HCT116 (cell line): ENCODE measurements at regions not wholly inside any gene's neighbourhood (a gene's known extent, or its start where the extent isn't known, plus 50 kb on each side); places are given as distances from the start of the nearest gene placed in this dataset.

Experiments used
- ATAC-seq: fragments of 200-7000 bp; cut with Tn5 transposase; 2 replicates; pipeline ENCODE4 v1.9.1; 2020; ENCODE audit warnings: mild to moderate bottlenecking, moderate library complexity
- BruUV-seq: library from RNA; stranded (reverse); fragments of 400-500 nt; replicated peaks from 2 replicates; lab custom pipeline; 2021; lab: Mats Ljungman, UMichigan
- CTCF ChIA-PET: fragments of 300-600 bp; sonication (Branson Sonifier 250); formaldehyde crosslinking; loops from one replicate; lab custom pipeline; 2021; ENCODE audit warnings: antibody characterized with exemption; lab: Charles Lee
- POLR2A ChIA-PET: fragments of 300-600, 350-600 bp; sonication (Branson Sonifier 250); formaldehyde crosslinking; loops from one replicate; lab custom pipeline; 2021; ENCODE audit warnings: antibody characterized with exemption; lab: Charles Lee
- RAD21 ChIA-PET, 2 experiments: fragments of 300-600 bp; sonication (Branson Sonifier 250); formaldehyde crosslinking; loops; one replicate each; lab custom pipeline; 2023; ENCODE audit warnings: low total read pairs in 2 of 2; ENCODE audit not compliant: uncharacterized antibody in 2 of 2, unreplicated experiment in 2 of 2, low non-redundant PET in 1 of 2; lab: Charles Lee
- DNase-seq: peaks from one replicate; pipeline ENCODE4 v3.0.0-alpha.2; 2010; ENCODE audit warnings: low read depth, low spot score
- H2AFZ ChIP-seq: fragments of 200-600 bp; shearing (Covaris generic), sonication (generic); 2 replicates; pipeline ENCODE4 v1.6.1; 2017; ENCODE audit warnings: low read depth, mixed run types, mixed read lengths, antibody characterized with exemption, low read length; ENCODE audit not compliant: poor library complexity, severe bottlenecking
- H3K27ac ChIP-seq: 2 replicates; pipeline ENCODE4 v1.5.1; 2012; ENCODE audit warnings: low read depth, low read length
- H3K27me3 ChIP-seq: fragments of 200-600 bp; sonication (generic); 2 replicates; pipeline ENCODE4 v1.6.1; 2016; ENCODE audit warnings: mixed run types, low read length, mixed read lengths; ENCODE audit not compliant: insufficient read depth
- H3K36me3 ChIP-seq, 2 experiments: fragments of 200-500 bp in 1 of 2; fragments of 200-600 bp in 1 of 2; sonication (Bioruptor generic) in 1 of 2; sonication (generic) in 1 of 2; 2 replicates each; pipeline versions ENCODE4 v1.5.1 to v1.6.1; 2014 to 2016; ENCODE audit warnings: low read length in 2 of 2, inconsistent platforms in 1 of 2, mixed read lengths in 1 of 2, mixed run types in 1 of 2; ENCODE audit not compliant: insufficient read depth in 2 of 2, control insufficient read depth in 1 of 2
- H3K4me1 ChIP-seq, 2 experiments: fragments of 200-600 bp in 1 of 2; sonication (generic) in 1 of 2; 2 replicates each; pipeline versions ENCODE4 v1.5.1 to v1.6.1; 2012 to 2017; ENCODE audit warnings: low read length in 2 of 2, inconsistent platforms in 1 of 2, mild to moderate bottlenecking in 1 of 2, mixed read lengths in 1 of 2, mixed run types in 1 of 2, moderate library complexity in 1 of 2; ENCODE audit not compliant: insufficient read depth in 2 of 2, control insufficient read depth in 1 of 2
- H3K4me2 ChIP-seq: fragments of 200-600 bp; sonication (generic); 2 replicates; pipeline ENCODE4 v1.6.1; 2017; ENCODE audit warnings: mixed run types, low read length, mixed read lengths
- H3K4me3 ChIP-seq, 2 experiments: fragments of 200-600 bp in 1 of 2; sonication (generic) in 1 of 2; replicated peaks in 1 of 2; 2 replicates each; pipeline ENCODE4 v1.5.1; 2011 to 2016; ENCODE audit warnings: low read length in 2 of 2, control low read depth in 1 of 2, low read depth in 1 of 2, mild to moderate bottlenecking in 1 of 2, mixed read lengths in 1 of 2, mixed run types in 1 of 2
- H3K79me2 ChIP-seq: fragments of 200-600 bp; sonication (generic); 2 replicates; pipeline ENCODE4 v1.6.1; 2017; ENCODE audit warnings: mild to moderate bottlenecking, mixed run types, low read length, moderate library complexity, mixed read lengths; ENCODE audit not compliant: insufficient read depth
- H3K9ac ChIP-seq: fragments of 200-600 bp; sonication (generic); 2 replicates; pipeline ENCODE4 v1.6.1; 2016; ENCODE audit warnings: low read length, mixed read lengths
- H3K9me2 ChIP-seq: fragments of 200-600 bp; sonication (generic), shearing (Covaris generic); 2 replicates; pipeline ENCODE4 v1.6.1; 2017; ENCODE audit warnings: mixed run types, mild to moderate bottlenecking, moderate library complexity; ENCODE audit not compliant: insufficient read depth
- H3K9me3 ChIP-seq, 2 experiments: fragments of 200-500 bp in 1 of 2; fragments of 200-600 bp in 1 of 2; sonication (Bioruptor generic) in 1 of 2; sonication (generic) in 1 of 2; 2 replicates each; pipeline ENCODE4 v1.6.1; 2014 to 2017; ENCODE audit warnings: low read length in 2 of 2, mixed read lengths in 2 of 2, inconsistent platforms in 1 of 2, low read depth in 1 of 2, mild to moderate bottlenecking in 1 of 2, mixed run types in 1 of 2, moderate library complexity in 1 of 2; ENCODE audit not compliant: control insufficient read depth in 1 of 2, insufficient read depth in 1 of 2
- H4K20me1 ChIP-seq: fragments of 200-600 bp; sonication (generic), shearing (Covaris generic); 2 replicates; pipeline ENCODE4 v1.6.1; 2017; ENCODE audit warnings: mixed run types, mild to moderate bottlenecking, moderate library complexity; ENCODE audit not compliant: insufficient read depth
- CBX3 ChIP-seq: IDR thresholded peaks from 2 replicates; pipeline ENCODE4 v1.6.1; 2012; ENCODE audit warnings: low read depth
- CEBPB ChIP-seq: IDR thresholded peaks from 2 replicates; pipeline ENCODE4 v1.6.1; 2012; ENCODE audit warnings: low read depth
- CTCF ChIP-seq, 3 experiments: fragments of 200-600 bp in 1 of 3; sonication (generic) in 1 of 3; IDR thresholded peaks in 2 of 3; conservative IDR thresholded peaks in 1 of 3; 2 replicates each; pipeline ENCODE4 v1.5.1; 2012 to 2017; ENCODE audit warnings: low read depth in 2 of 3, low read length in 2 of 3, antibody characterized with exemption in 1 of 3, borderline replicate concordance in 1 of 3, control low read depth in 1 of 3, mild to moderate bottlenecking in 1 of 3, mixed read lengths in 1 of 3, mixed run types in 1 of 3, moderate library complexity in 1 of 3; ENCODE audit not compliant: insufficient read depth in 1 of 3
- EGR1 ChIP-seq: IDR thresholded peaks from 2 replicates; pipeline ENCODE4 v1.6.1; 2012; ENCODE audit warnings: low read depth
- ELF1 ChIP-seq: IDR thresholded peaks from 2 replicates; pipeline ENCODE4 v1.6.1; 2012; ENCODE audit warnings: low read depth, borderline replicate concordance
- EZH2 ChIP-seq: fragments of 200-600 bp; sonication (generic); IDR thresholded peaks from 2 replicates; pipeline ENCODE4 v1.6.1; 2017; ENCODE audit warnings: antibody characterized with exemption, mixed run types
- EZH2phosphoT487 ChIP-seq: fragments of 200-600 bp; IDR thresholded peaks from 2 replicates; pipeline ENCODE4 v1.6.1; 2018; ENCODE audit warnings: antibody characterized with exemption, borderline replicate concordance
- FOSL1 ChIP-seq: IDR thresholded peaks from 2 replicates; pipeline ENCODE4 v1.6.1; 2012; ENCODE audit warnings: low read depth
- JUND ChIP-seq: IDR thresholded peaks from 2 replicates; pipeline ENCODE4 v1.6.1; 2012
- POLR2AphosphoS5 ChIP-seq: IDR thresholded peaks from 2 replicates; pipeline ENCODE4 v1.6.1; 2011; ENCODE audit warnings: mild to moderate bottlenecking, low read depth, low read length, moderate library complexity
- RAD21 ChIP-seq: IDR thresholded peaks from 2 replicates; pipeline ENCODE4 v1.6.1; 2012; ENCODE audit warnings: low read depth, mild to moderate bottlenecking
- REST ChIP-seq: IDR thresholded peaks from 2 replicates; pipeline ENCODE4 v1.6.1; 2012; ENCODE audit warnings: low read depth
- SIN3A ChIP-seq: IDR thresholded peaks from 2 replicates; pipeline ENCODE4 v1.6.1; 2012; ENCODE audit warnings: low read depth
- SP1 ChIP-seq: IDR thresholded peaks from 2 replicates; pipeline ENCODE4 v1.6.1; 2012; ENCODE audit warnings: low read depth
- SRF ChIP-seq: IDR thresholded peaks from 2 replicates; pipeline ENCODE4 v1.6.1; 2012; ENCODE audit warnings: low read depth
- TCF7L2 ChIP-seq: IDR thresholded peaks from 2 replicates; pipeline ENCODE4 v1.7.0; 2011; ENCODE audit warnings: borderline replicate concordance, inconsistent platforms; ENCODE audit not compliant: insufficient read depth, insufficient read length; ENCODE audit errors: extremely low read depth
- YY1 ChIP-seq: IDR thresholded peaks from 2 replicates; pipeline ENCODE4 v1.6.1; 2011; ENCODE audit warnings: low read length, low read depth, moderate library complexity, mild to moderate bottlenecking; ENCODE audit not compliant: insufficient replicate concordance; ENCODE audit errors: extremely low read depth
- ZBTB33 ChIP-seq: IDR thresholded peaks from 2 replicates; pipeline ENCODE4 v1.6.1; 2011; ENCODE audit warnings: mild to moderate bottlenecking, low read length, moderate library complexity; ENCODE audit not compliant: insufficient replicate concordance; ENCODE audit errors: extremely low read depth
- intact Hi-C: fragments of 100-400 bp; cut with micrococcal nuclease; formaldehyde crosslinking; loops from 2 replicates; pipeline ENCODE4 v1.10.0; 2022

GRCh38 chrX:121932688-121933087 is 885.3 kb downstream of the GLUD2 start:
- CTCF ChIA-PET, result no interaction called here
- intact Hi-C loops, result no loop called here
- TF ChIP-seq REST, result no peak
- no peak for TF ChIP-seq EZH2
- no peak for TF ChIP-seq CTCF (IDR thresholded peaks at IDR 0.05 in 2 of 3, conservative IDR thresholded peaks at IDR 0.05 in 1 of 3; ENCODE audit: borderline replicate concordance in 1 of 3, insufficient read depth in 1 of 3, low read depth in 2 of 3, low read length in 2 of 3)
- TF ChIP-seq EGR1, result no peak
- TF ChIP-seq RAD21, result no peak
- TF ChIP-seq ELF1, result no peak
- TF ChIP-seq FOSL1, result no peak
- no peak for TF ChIP-seq SRF
- no peak for TF ChIP-seq YY1
- TF ChIP-seq TCF7L2, result no peak
- no peak for TF ChIP-seq POLR2AphosphoS5
- TF ChIP-seq SP1, result no peak
- no peak for TF ChIP-seq EZH2phosphoT487
- TF ChIP-seq JUND, result no peak
- TF ChIP-seq SIN3A, result no peak
- TF ChIP-seq CEBPB, result no peak
- no peak for TF ChIP-seq CBX3
- TF ChIP-seq ZBTB33, result no peak
- DNase-seq, result no peak
- Histone ChIP-seq H3K9me2 (no peaks in the 10 kb centered on the region), H3K27me3 (no peaks in the 10 kb centered on the region), H3K79me2 (no peaks in the 10 kb centered on the region), H2AFZ (no peak overlapping the region), H4K20me1 (no peaks in the 10 kb centered on the region), H3K9me3 (no peaks in the 10 kb centered on the region), H3K4me2 (no peak overlapping the region), H3K4me3 (no peak overlapping the region), H3K27ac (no peak overlapping the region), H3K36me3 (no peaks in the 10 kb centered on the region), H3K4me1 (no peaks in the 10 kb centered on the region), H3K9ac (no peak overlapping the region)
- POLR2A ChIA-PET, result interaction anchor here (0.6 kb wide), 1 partner anchor 28 kb away, joined by 3 read pairs; no protein-coding TSS in a partner anchor
- RAD21 ChIA-PET, result no interaction called here
- BruUV-seq, result no TSS peak
- no peak for ATAC-seq
